Mesendoderm (in vitro differentiated cells): ENCODE measurements at regions not wholly inside any gene's neighbourhood (a gene's known extent, or its start where the extent isn't known, plus 50 kb on each side); places are given as distances from the start of the nearest gene placed in this dataset.

Source experiments
- DNase-seq: peaks from one replicate; pipeline ENCODE4 v3.0.0; 2013
- H2AK5ac ChIP-seq: 2 replicates; pipeline ENCODE4 v1.6.1; 2013; ENCODE audit warnings: low read length, inconsistent platforms
- H2BK120ac ChIP-seq: 2 replicates; pipeline ENCODE4 v1.6.1; 2013; ENCODE audit warnings: low read depth, mild to moderate bottlenecking, low read length, moderate library complexity, mixed read lengths
- H2BK15ac ChIP-seq: replicated peaks from 2 replicates; pipeline ENCODE4 v1.6.1; 2013; ENCODE audit warnings: low read depth, mild to moderate bottlenecking, moderate library complexity
- H2BK5ac ChIP-seq: 2 replicates; pipeline ENCODE4 v1.6.1; 2013; ENCODE audit warnings: low read length, inconsistent platforms
- H3K18ac ChIP-seq: 2 replicates; pipeline ENCODE4 v1.6.1; 2013; ENCODE audit warnings: mild to moderate bottlenecking, low read length, mixed read lengths
- H3K23ac ChIP-seq: one replicate; pipeline ENCODE4 v1.6.1; 2013; ENCODE audit warnings: low read length
- H3K27ac ChIP-seq: 2 replicates; pipeline ENCODE4 v1.5.1; 2013; ENCODE audit warnings: low read depth, mild to moderate bottlenecking, inconsistent platforms, low read length, moderate library complexity
- H3K27me3 ChIP-seq: 2 replicates; pipeline ENCODE4 v1.6.1; 2013; ENCODE audit warnings: low read length, control low read depth, mild to moderate bottlenecking, inconsistent platforms; ENCODE audit not compliant: insufficient read depth, poor library complexity
- H3K36me3 ChIP-seq: 2 replicates; pipeline ENCODE4 v1.6.1; 2013; ENCODE audit warnings: low read length, inconsistent platforms; ENCODE audit not compliant: control insufficient read depth, insufficient read depth
- H3K4ac ChIP-seq: one replicate; pipeline ENCODE4 v1.6.1; 2013; ENCODE audit warnings: low read depth, mild to moderate bottlenecking, low read length, moderate library complexity
- H3K4me1 ChIP-seq: 2 replicates; pipeline ENCODE4 v1.6.1; 2013; ENCODE audit warnings: low read depth, low read length, inconsistent platforms; ENCODE audit not compliant: control insufficient read depth
- H3K4me2 ChIP-seq: 2 replicates; pipeline ENCODE4 v1.6.1; 2013; ENCODE audit warnings: low read length
- H3K4me3 ChIP-seq: 2 replicates; pipeline ENCODE4 v1.5.1; 2013; ENCODE audit warnings: mild to moderate bottlenecking, low read length
- H3K56ac ChIP-seq: one replicate; pipeline ENCODE4 v1.6.1; 2013; ENCODE audit warnings: low read length
- H3K79me1 ChIP-seq: 2 replicates; pipeline ENCODE4 v1.6.1; 2013; ENCODE audit warnings: low read length, inconsistent platforms
- H3K79me2 ChIP-seq: 2 replicates; pipeline ENCODE4 v1.6.1; 2013; ENCODE audit warnings: mild to moderate bottlenecking, low read length; ENCODE audit not compliant: control insufficient read depth, insufficient read depth
- H3K9ac ChIP-seq: 2 replicates; pipeline ENCODE4 v1.6.1; 2013; ENCODE audit warnings: low read length, inconsistent platforms
- H4K5ac ChIP-seq: one replicate; pipeline ENCODE4 v1.6.1; 2013; ENCODE audit warnings: low read length
- H4K8ac ChIP-seq: one replicate; pipeline ENCODE4 v1.6.1; 2013; ENCODE audit warnings: low read depth, mild to moderate bottlenecking, control low read depth, low read length, moderate library complexity
- WGBS: extraction: QIAGEN DNeasy Blood & Tissue Kit; methylation state at CpG from one replicate; pipeline ENCODE4 v1.1.7; 2013; ENCODE audit warnings: low lambda C conversion rate, missing lambda C conversion rate; ENCODE audit not compliant: insufficient coverage; ENCODE audit errors: extremely low coverage; 5-methylcytosine and 5-hydroxymethylcytosine counted together

DNA sequence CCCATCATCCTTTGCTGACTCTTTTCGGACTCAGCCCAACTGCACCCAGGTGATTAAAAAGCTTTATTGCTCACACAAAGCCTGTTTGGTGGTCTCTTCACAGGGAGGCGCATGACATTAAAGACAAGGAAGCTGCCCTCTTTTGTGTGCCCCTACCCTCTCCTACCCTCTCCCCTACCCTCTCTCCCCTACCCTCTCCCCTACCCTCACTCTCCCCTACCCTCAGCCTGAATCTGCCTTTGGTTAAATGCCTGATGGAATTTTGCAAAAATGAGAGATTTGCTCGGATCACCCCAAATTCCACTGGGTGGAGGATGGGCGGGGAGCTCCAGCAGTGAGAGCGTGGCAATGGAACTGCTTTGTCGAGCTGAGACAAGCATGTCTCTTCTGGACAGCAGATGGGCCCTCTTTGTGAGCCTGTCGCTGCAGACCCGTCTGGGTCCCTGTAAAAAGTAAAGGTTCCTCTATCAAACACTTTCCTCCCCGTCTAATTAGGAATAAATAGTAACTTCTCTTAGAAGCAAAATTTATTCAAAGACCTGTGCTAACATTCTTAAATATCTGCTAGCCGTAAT is 76.4 kb upstream of the MLN start:
- H3K4me2 ChIP-seq, result no peak overlapping the region
- DNase-seq, result no peak
- H3K56ac ChIP-seq, result no peak overlapping the region
- no peak overlapping the region for H3K4ac ChIP-seq
- no peaks in the 10 kb centered on the region for H3K79me2 ChIP-seq
- no peak overlapping the region for H2BK120ac ChIP-seq
- H3K23ac ChIP-seq, result no peak overlapping the region
- no peak overlapping the region for H2BK15ac ChIP-seq
- H3K4me1 ChIP-seq, result no peaks in the 10 kb centered on the region
- no peak overlapping the region for H4K5ac ChIP-seq
- no peak overlapping the region for H3K27ac ChIP-seq
- no peak overlapping the region for H2BK5ac ChIP-seq
- no peak overlapping the region for H3K9ac ChIP-seq
- no peak overlapping the region for H3K4me3 ChIP-seq
- no peak overlapping the region for H4K8ac ChIP-seq
- H3K18ac ChIP-seq, result no peak overlapping the region
- no peaks in the 10 kb centered on the region for H3K79me1 ChIP-seq
- H3K36me3 ChIP-seq, result no peaks in the 10 kb centered on the region
- no peak overlapping the region for H2AK5ac ChIP-seq
- no peaks in the 10 kb centered on the region for H3K27me3 ChIP-seq
- no CpG with 5 or more reads among the region's 10 CpGs for WGBS

DNA sequence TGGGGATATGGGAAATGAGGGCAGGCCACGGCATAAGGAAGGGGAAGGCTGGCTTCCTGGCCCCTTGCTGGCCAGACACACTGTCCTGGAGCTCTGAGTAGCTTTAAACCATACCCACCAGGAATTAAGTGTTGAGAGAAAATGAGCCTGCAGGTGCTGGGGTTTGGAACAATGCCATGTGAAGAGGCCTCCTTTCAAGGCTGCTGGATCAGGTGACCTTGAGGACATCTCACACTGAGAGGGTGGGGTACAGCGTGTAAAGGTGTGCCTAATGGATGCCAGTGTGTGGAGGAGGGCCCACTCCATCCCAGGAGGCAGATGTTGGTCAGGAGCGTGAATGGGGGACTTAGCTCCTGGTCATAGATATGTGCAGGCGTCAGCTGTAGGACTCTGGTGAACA is 74.8 kb upstream of the MLN start:
- no peaks in the 10 kb centered on the region for H3K36me3 ChIP-seq
- no peak overlapping the region for H2AK5ac ChIP-seq
- H3K79me2 ChIP-seq, result no peaks in the 10 kb centered on the region
- no CpG with 5 or more reads among the region's 4 CpGs for WGBS
- H3K4me1 ChIP-seq, result no peaks in the 10 kb centered on the region
- no peak overlapping the region for H2BK15ac ChIP-seq
- H4K5ac ChIP-seq, result no peak overlapping the region
- no peak overlapping the region for H3K4ac ChIP-seq
- no peaks in the 10 kb centered on the region for H3K27me3 ChIP-seq
- no peak overlapping the region for H3K4me2 ChIP-seq
- no peak overlapping the region for H3K4me3 ChIP-seq
- no peak overlapping the region for H3K9ac ChIP-seq
- H4K8ac ChIP-seq, result no peak overlapping the region
- no peak overlapping the region for H3K56ac ChIP-seq
- no peak overlapping the region for H2BK5ac ChIP-seq
- no peak for DNase-seq
- H3K23ac ChIP-seq, result no peak overlapping the region
- H2BK120ac ChIP-seq, result no peak overlapping the region
- no peak overlapping the region for H3K18ac ChIP-seq
- H3K79me1 ChIP-seq, result no peaks in the 10 kb centered on the region
- H3K27ac ChIP-seq, result no peak overlapping the region

DNA sequence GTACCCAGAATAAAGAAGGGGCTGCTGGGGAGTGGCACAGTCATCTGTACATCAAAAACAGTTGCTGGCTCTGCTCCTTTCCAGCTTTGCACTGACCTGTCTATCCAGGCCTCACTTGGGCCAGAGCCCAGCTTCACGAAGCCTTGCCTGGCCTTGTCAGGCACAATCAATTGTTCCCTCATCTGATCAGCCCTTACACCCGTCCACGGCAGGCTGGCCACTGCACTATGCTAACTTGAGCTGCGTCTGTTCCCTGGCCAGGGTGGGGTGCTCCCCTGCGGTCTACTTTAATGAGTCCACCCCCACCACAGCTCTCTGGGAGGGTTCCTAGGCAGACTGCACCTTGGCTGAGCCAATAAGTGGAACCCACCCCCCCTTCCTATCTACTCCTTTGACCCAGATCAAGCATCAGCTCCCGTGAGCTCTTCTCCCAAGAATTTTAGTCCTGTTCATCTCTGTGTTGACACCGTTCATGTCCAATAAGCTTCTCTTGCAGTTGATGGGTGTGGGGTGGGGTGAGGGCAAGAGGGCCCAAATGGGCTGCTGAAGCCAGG is 74.3 kb upstream of the MLN start:
- no peak overlapping the region for H3K56ac ChIP-seq
- no peak overlapping the region for H3K23ac ChIP-seq
- WGBS, result no CpG with 5 or more reads among the region's 7 CpGs
- H3K4me1 ChIP-seq, result no peaks in the 10 kb centered on the region
- H2AK5ac ChIP-seq, result no peak overlapping the region
- no peaks in the 10 kb centered on the region for H3K79me1 ChIP-seq
- no peaks in the 10 kb centered on the region for H3K36me3 ChIP-seq
- no peak overlapping the region for H3K9ac ChIP-seq
- no peak overlapping the region for H4K8ac ChIP-seq
- H3K18ac ChIP-seq, result no peak overlapping the region
- H3K4me3 ChIP-seq, result no peak overlapping the region
- H4K5ac ChIP-seq, result no peak overlapping the region
- H3K4ac ChIP-seq, result no peak overlapping the region
- no peak overlapping the region for H3K27ac ChIP-seq
- no peak overlapping the region for H3K4me2 ChIP-seq
- H3K79me2 ChIP-seq, result no peaks in the 10 kb centered on the region
- no peak overlapping the region for H2BK5ac ChIP-seq
- H3K27me3 ChIP-seq, result no peaks in the 10 kb centered on the region
- no peak overlapping the region for H2BK15ac ChIP-seq
- no peak for DNase-seq
- no peak overlapping the region for H2BK120ac ChIP-seq

GRCh38 chr6:33875696-33876095 is 71.9 kb upstream of the MLN start:
- peak; percentile 36 for DNase-seq
- Histone ChIP-seq H3K4me2 (no peak overlapping the region), H3K36me3 (no peaks in the 10 kb centered on the region), H3K9ac (no peak overlapping the region), H3K27me3 (no peaks in the 10 kb centered on the region), H3K27ac (no peak overlapping the region), H3K18ac (no peak overlapping the region), H3K4ac (no peak overlapping the region), H2BK15ac (no peak overlapping the region), H4K5ac (no peak overlapping the region), H3K79me2 (no peaks in the 10 kb centered on the region), H3K4me1 (no peaks in the 10 kb centered on the region), H3K23ac (no peak overlapping the region), H3K79me1 (no peaks in the 10 kb centered on the region), H3K4me3 (no peak overlapping the region), H2BK5ac (no peak overlapping the region), H2AK5ac (no peak overlapping the region), H4K8ac (no peak overlapping the region), H2BK120ac (no peak overlapping the region), H3K56ac (no peak overlapping the region)
- no CpG with 5 or more reads among the region's 5 CpGs for WGBS

DNA sequence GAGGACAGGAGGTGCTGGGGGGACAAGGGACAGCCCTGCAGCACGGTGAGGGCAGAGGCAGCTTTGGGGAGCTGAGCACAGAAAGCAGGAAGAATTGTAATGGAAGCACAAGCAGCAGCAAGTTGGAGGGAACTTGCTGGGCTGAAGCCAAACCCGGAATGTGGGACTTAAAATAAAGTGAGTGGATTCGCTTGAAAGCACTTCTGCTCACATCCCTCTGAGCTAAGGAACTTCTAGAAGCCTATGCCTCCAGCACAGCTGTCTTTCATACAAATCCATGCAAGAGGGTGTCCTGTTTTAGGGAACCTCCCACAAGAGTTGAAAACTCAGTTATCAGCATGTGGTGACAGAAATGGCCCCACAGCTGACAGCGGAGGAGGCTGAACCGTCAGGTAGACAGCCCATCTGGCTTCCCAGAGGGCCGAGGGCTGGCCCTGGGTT is 71.4 kb upstream of the MLN start:
- no peak overlapping the region for H3K23ac ChIP-seq
- H4K5ac ChIP-seq, result no peak overlapping the region
- H3K36me3 ChIP-seq, result no peaks in the 10 kb centered on the region
- no peak overlapping the region for H4K8ac ChIP-seq
- H3K4ac ChIP-seq, result no peak overlapping the region
- no peak overlapping the region for H3K9ac ChIP-seq
- no peak overlapping the region for H2BK120ac ChIP-seq
- no CpG with 5 or more reads among the region's 6 CpGs for WGBS
- DNase-seq, result no peak
- H3K4me3 ChIP-seq, result no peak overlapping the region
- peak overlapping the region; percentile 22 for H3K56ac ChIP-seq
- H2AK5ac ChIP-seq, result no peak overlapping the region
- H3K27me3 ChIP-seq, result no peaks in the 10 kb centered on the region
- H3K18ac ChIP-seq, result no peak overlapping the region
- no peaks in the 10 kb centered on the region for H3K4me1 ChIP-seq
- no peak overlapping the region for H3K27ac ChIP-seq
- no peak overlapping the region for H2BK15ac ChIP-seq
- no peak overlapping the region for H2BK5ac ChIP-seq
- H3K4me2 ChIP-seq, result no peak overlapping the region
- no peaks in the 10 kb centered on the region for H3K79me2 ChIP-seq
- H3K79me1 ChIP-seq, result no peaks in the 10 kb centered on the region
